Ovary (tissue), 3 donors: ENCODE measurements at regions not wholly inside any gene's neighbourhood (a gene's known extent, or its start where the extent isn't known, plus 50 kb on each side); places are given as distances from the start of the nearest gene placed in this dataset.

Source experiments
- CTCF ChIP-seq, 3 donors: fragments of 450-650 bp in 2 of 3; fragments of 200-600 bp in 1 of 3; IDR thresholded peaks; one replicate each; pipeline versions ENCODE4 v1.5.1 to v1.8.0; 2016 to 2022; ENCODE audit warnings: antibody characterized with exemption in 3 of 3, mild to moderate bottlenecking in 1 of 3
- POLR2A ChIP-seq: fragments of 450-650 bp; IDR thresholded peaks from one replicate; pipeline ENCODE4 v1.6.1; 2017; ENCODE audit warnings: antibody characterized with exemption, mild to moderate bottlenecking, moderate library complexity
- donor health status: DM: no; HTN: no; CAD: no.

GRCh38 chr14:99327458-99328250, 55.7 kb upstream of the BCL11B start:
- no peak for TF ChIP-seq CTCF (IDR thresholded peaks at IDR 0.05)
- TF ChIP-seq POLR2A = no peak
